ENCODE measurements at regions not wholly inside any gene's neighbourhood (a gene's known extent, or its start where the extent isn't known, plus 50 kb on each side); places are given as distances from the start of the nearest gene placed in this dataset.

DNA sequence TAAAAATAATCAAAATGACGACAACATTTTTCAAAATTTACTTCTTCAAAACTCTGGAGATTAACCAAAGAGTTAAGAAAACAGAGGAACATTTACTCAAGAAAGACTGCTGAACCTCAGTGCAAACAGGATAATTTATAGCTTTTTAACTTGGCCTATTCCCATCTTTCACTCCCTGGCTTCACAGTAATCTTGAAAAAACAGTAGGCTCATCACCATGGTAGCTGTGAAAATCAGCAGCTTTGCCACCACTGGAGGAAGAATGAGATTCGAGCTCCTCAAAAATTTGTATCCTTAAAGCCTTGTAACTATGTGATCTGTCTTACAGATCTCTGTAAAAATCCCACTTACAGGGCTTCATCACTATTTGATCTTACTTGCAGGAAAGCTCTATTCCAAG lies 447.7 kb upstream of the CTSO start:
- TF ChIP-seq, protein P1, sequence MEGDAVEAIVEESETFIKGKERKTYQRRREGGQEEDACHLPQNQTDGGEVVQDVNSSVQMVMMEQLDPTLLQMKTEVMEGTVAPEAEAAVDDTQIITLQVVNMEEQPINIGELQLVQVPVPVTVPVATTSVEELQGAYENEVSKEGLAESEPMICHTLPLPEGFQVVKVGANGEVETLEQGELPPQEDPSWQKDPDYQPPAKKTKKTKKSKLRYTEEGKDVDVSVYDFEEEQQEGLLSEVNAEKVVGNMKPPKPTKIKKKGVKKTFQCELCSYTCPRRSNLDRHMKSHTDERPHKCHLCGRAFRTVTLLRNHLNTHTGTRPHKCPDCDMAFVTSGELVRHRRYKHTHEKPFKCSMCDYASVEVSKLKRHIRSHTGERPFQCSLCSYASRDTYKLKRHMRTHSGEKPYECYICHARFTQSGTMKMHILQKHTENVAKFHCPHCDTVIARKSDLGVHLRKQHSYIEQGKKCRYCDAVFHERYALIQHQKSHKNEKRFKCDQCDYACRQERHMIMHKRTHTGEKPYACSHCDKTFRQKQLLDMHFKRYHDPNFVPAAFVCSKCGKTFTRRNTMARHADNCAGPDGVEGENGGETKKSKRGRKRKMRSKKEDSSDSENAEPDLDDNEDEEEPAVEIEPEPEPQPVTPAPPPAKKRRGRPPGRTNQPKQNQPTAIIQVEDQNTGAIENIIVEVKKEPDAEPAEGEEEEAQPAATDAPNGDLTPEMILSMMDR (IDR thresholded peaks at IDR 0.05; ENCODE audit: borderline replicate concordance, extremely low read depth, low read length, poor library complexity, severe bottlenecking) = no peak
- no peak for TF ChIP-seq EZH2 (IDR thresholded peaks at IDR 0.05; ENCODE audit: borderline replicate concordance, low read depth, low read length, severe bottlenecking)
